Ovary (tissue), 7 donors: ENCODE measurements at regions not wholly inside any gene's neighbourhood (a gene's known extent, or its start where the extent isn't known, plus 50 kb on each side); places are given as distances from the start of the nearest gene placed in this dataset.

Experiments used
- DNase-seq, 5 donors: peaks; one replicate each; pipeline ENCODE4 v3.0.0-alpha.2; 2019 to 2020
- H3K27ac ChIP-seq, 2 donors: fragments of 200-600 bp; one replicate each; pipeline versions ENCODE4 v1.5.1 to v1.8.0; 2019 to 2022
- H3K27me3 ChIP-seq: fragments of 200-600 bp; one replicate; pipeline ENCODE4 v1.8.0; 2022
- H3K36me3 ChIP-seq: fragments of 200-600 bp; sonication (generic); one replicate; pipeline ENCODE4 v1.5.1; 2019
- H3K4me1 ChIP-seq: one replicate; pipeline ENCODE4 v1.8.1; 2013; ENCODE audit warnings: mild to moderate bottlenecking, moderate library complexity; ENCODE audit not compliant: insufficient read depth
- H3K4me3 ChIP-seq: fragments of 200-600 bp; sonication (generic); one replicate; pipeline ENCODE4 v1.5.1; 2017
- H3K9me3 ChIP-seq, 2 donors: fragments of 200-600 bp in 1 of 2; sonication (generic) in 1 of 2; one replicate each; pipeline versions ENCODE4 v1.5.1 to v1.8.1; 2013 to 2019; ENCODE audit warnings: mild to moderate bottlenecking in 1 of 2, moderate library complexity in 1 of 2
- CTCF ChIP-seq, 3 donors: fragments of 450-650 bp in 2 of 3; fragments of 200-600 bp in 1 of 3; IDR thresholded peaks; one replicate each; pipeline versions ENCODE4 v1.5.1 to v1.8.0; 2016 to 2022; ENCODE audit warnings: antibody characterized with exemption in 3 of 3, mild to moderate bottlenecking in 1 of 3
- EP300 ChIP-seq: sonication (generic); formaldehyde crosslinking; IDR thresholded peaks from one replicate; pipeline ENCODE4 v1.6.1; 2017; ENCODE audit warnings: antibody characterized with exemption
- POLR2A ChIP-seq: fragments of 450-650 bp; IDR thresholded peaks from one replicate; pipeline ENCODE4 v1.6.1; 2017; ENCODE audit warnings: antibody characterized with exemption, mild to moderate bottlenecking, moderate library complexity
- WGBS, 3 donors: extraction: QIAGEN DNeasy Blood & Tissue Kit in 1 of 3; methylation state at CpG; one replicate each; pipeline versions ENCODE4 v1.1.5 to v1.1.7; 2013 to 2017; 5-methylcytosine and 5-hydroxymethylcytosine counted together
- intact Hi-C, 4 donors: fragments of 100-400 bp; cut with DNase I; formaldehyde crosslinking; loops; one replicate each; pipeline versions ENCODE4 v1.11.0 to v1.15.1; 2022 to 2023
- donor health status: DM: no; HTN: no; CAD: no; lungs with moderate emphysema.
- donor health status: DM: no; HTN: no; CAD: no.
- donor health status: Bipolar disorder and iron deficiency.
- donor health status: DM: no; HTN: no; CAD: no.
- donor health status: DM: yes; HTN: yes; CAD: no.

GRCh38 chr1:94335447-94335846, 82.7 kb upstream of the ABCD3 start:
- H3K4me3 ChIP-seq, result no peak overlapping the region
- WGBS, 3 donors, result 34 to 49% (median 36%) methylated on average over 2 of the region's 2 CpGs
- H3K27ac ChIP-seq, result no peak overlapping the region

GRCh38 chr1:94334764-94335163, 83.4 kb upstream of the ABCD3 start:
- Histone ChIP-seq H3K36me3 (no peaks in the 10 kb centered on the region), H3K9me3 (no peaks in the 10 kb centered on the region), H3K27ac (no peak overlapping the region), H3K27me3 (no peaks in the 10 kb centered on the region), H3K4me1 (no peaks in the 10 kb centered on the region), H3K4me3 (no peak overlapping the region)
- intact Hi-C loops, result loop anchor here (2.0 to 5.0 kb wide), 7 partner anchors 97 to 307 kb away; partner anchors contain the start of gene ARHGAP29 (in 1 of the 4)
- TF ChIP-seq CTCF (IDR thresholded peaks at IDR 0.05) (no peak), EP300 (no peak), POLR2A (no peak)
- WGBS, 3 donors, result 58 to 74% (median 72%) methylated on average over 2 of the region's 2 CpGs
- DNase-seq, result no peak

More at GRCh38 chr1:94335447-94335846, 82.7 kb upstream of the ABCD3 start:
- no peaks in the 10 kb centered on the region for H3K4me1 ChIP-seq
- no peaks in the 10 kb centered on the region for H3K9me3 ChIP-seq
- intact Hi-C loops, result loop anchor here (2.0 to 5.0 kb wide), 5 partner anchors 275 to 308 kb away; no protein-coding TSS in a partner anchor
- TF ChIP-seq POLR2A, result no peak
- no peak for TF ChIP-seq EP300
- no peak for TF ChIP-seq CTCF (IDR thresholded peaks at IDR 0.05)
- H3K36me3 ChIP-seq, result no peaks in the 10 kb centered on the region
- no peak for DNase-seq
- no peaks in the 10 kb centered on the region for H3K27me3 ChIP-seq

GRCh38 chr1:94332952-94333351, 85.2 kb upstream of the ABCD3 start:
- TF ChIP-seq CTCF (IDR thresholded peaks at IDR 0.05) (no peak), POLR2A (no peak), EP300 (no peak)
- Histone ChIP-seq H3K4me1 (no peaks in the 10 kb centered on the region), H3K4me3 (no peak overlapping the region), H3K27me3 (no peaks in the 10 kb centered on the region), H3K9me3 (no peaks in the 10 kb centered on the region), H3K27ac (no peak overlapping the region), H3K36me3 (no peaks in the 10 kb centered on the region)
- intact Hi-C loops, result loop anchor here in 1 of 4 donors (5.0 kb wide), 3 partner anchors 96 to 291 kb away; partner anchors contain the start of gene ARHGAP29
- 90 to 94% (median 92%) methylated on average over 4 of the region's 4 CpGs for WGBS, 3 donors
- no peak for DNase-seq

GRCh38 chr1:94332516-94332915, 85.7 kb upstream of the ABCD3 start:
- H3K4me3 ChIP-seq, result no peak overlapping the region
- no peaks in the 10 kb centered on the region for H3K4me1 ChIP-seq
- no peaks in the 10 kb centered on the region for H3K36me3 ChIP-seq
- intact Hi-C loops, result loop anchor here in 1 of 4 donors (5.0 kb wide), 3 partner anchors 95 to 290 kb away; partner anchors contain the start of gene ARHGAP29
- H3K27ac ChIP-seq, result no peak overlapping the region
- no peak for DNase-seq
- no peaks in the 10 kb centered on the region for H3K27me3 ChIP-seq
- TF ChIP-seq POLR2A (no peak), CTCF (IDR thresholded peaks at IDR 0.05) (no peak), EP300 (no peak)
- H3K9me3 ChIP-seq, result no peaks in the 10 kb centered on the region
